GM19328 (cell line): ENCODE measurements at regions not wholly inside any gene's neighbourhood (a gene's known extent, or its start where the extent isn't known, plus 50 kb on each side); places are given as distances from the start of the nearest gene placed in this dataset.
"Not testable (repeated sequence)": the region's sequence is repeated elsewhere in the genome, so short reads cannot be mapped to it uniquely, and the experiment has no call there.

Experiments
- ATAC-seq: cut with Tn5 transposase; IDR thresholded peaks from one replicate; pipeline ENCODE4 v1.9.1; 2021; ENCODE audit warnings: mild to moderate bottlenecking, moderate library complexity; ENCODE audit not compliant: unreplicated experiment

DNA sequence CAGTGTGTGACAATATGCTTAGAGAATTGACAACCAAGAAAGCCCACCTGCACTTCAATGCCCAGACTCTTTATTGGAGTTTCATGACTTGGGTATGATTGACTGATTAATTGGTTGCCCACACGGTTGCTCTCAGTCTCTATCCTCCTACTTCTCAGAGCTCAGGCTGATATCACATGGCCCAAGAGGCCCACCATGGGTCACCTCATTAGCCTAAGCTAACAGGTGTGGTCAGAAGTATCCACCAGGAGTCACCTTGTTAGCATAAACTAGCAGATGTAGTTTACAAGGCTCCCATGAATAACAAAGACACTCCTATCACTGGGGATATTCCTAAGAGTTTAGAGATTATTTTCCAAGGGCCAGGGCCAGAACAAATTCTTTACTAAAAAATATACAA is 120.2 kb upstream of the MBNL1 start:
- no peak for ATAC-seq

DNA sequence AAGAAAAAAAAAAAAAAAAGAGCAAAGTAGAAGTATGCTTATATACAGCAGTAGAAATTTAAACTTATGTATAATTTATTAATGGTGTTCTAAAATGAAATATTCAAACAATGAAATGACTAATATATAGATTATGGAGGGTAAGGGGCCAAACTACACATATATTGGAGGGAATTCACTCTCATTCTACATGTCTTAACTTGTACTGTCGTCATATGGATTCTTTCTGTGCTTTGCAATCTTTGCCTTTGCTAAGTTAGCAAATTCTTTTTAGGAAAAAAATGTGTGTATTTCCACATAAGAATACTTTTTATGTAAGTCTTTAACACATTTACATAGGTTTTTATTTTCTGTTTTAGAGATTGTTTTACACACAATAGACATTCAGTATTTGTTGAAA is 118.9 kb upstream of the MBNL1 start:
- no peak for ATAC-seq

DNA sequence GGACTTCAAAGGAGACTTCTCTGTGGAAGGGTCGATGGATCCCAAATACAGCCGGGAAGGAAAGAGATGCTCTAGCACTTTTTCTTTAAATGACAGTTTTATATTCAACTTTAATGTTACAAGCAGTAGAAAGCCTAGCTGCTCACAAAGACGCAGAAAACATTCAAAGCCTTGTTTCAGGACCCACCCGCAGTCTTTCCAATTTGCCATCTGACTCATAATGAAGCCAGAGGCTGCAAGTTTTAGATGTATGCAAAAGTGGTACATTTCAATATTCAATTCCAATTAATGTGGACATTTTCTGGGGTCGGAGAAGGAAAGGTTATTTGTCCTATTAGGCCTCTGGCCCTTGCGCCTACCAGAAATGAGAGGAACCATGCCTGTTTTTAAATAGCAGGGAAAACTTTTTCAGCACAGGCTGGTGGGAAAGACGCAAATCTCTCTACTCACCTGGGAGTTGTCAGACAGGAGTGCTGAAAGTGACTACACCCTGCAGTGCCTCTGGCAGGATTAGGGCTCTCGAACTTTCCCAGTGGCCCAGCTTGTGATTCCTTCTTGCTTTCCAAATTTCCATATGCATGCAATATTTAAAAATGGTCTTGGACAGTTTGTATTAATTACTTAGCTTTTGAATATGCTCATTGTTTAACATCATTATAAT is 117.4 kb upstream of the MBNL1 start:
- ATAC-seq, result no peak

DNA sequence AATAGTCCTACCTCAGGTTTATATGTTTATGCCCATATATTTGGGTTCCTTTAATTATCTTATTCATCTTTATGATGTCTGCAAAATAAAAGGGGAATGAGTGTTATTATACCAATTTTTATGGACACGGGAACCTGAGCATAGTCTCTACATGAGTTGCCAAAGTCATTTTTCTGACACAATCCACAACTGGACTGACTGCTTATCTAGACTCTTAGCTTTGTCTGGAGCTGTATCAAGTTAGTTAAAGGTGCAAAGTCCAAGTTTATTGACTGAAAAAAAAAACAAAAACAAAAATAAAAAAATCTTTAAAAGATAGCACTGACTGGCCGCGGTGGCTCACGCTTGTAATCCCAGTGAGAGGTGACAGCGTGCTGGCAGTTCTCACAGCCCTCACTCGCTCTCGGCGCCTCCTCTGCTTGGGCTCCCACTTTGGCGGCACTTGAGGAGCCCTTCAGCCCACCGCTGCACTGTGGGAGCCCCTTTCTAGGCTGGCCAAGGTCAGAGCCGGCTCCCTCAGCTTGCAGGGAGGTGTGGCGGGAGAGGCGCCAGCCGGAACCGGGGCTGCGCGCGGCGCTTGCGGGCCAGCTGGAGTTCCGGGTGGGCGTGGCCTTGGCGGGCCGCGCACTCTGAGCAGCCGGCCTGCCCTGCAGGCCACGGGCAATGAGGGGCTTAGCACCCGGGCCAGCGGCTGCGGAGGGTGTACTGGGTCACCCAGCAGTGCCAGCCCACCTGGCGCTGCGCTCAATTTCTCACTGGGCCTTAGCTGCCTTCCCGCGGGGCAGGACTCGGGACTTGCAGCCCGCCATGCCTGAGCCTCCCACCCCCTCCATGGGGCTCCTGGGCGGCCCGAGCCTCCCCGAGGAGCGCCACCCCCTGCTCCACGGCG is 116.6 kb upstream of the MBNL1 start:
- not testable (repeated sequence) for ATAC-seq

DNA sequence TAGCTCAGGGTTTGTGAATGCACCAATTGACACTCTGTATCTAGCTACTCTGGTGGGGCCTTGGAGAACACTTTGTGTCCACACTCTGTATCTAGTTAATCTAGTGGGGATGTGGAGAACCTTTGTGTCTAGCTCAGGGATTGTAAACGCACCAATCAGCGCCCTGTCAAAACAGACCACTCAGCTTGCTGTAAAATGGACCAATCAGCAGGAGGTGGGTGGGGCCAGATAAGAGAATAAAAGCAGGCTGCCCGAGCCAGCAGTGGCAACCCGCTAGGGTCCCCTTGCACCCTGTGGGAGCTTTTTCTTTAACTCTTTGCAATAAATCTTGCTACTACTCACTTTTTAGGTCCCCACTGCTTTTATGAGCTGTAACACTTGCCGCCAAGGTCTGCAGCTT is 115.6 kb upstream of the MBNL1 start:
- not testable (repeated sequence) for ATAC-seq

DNA sequence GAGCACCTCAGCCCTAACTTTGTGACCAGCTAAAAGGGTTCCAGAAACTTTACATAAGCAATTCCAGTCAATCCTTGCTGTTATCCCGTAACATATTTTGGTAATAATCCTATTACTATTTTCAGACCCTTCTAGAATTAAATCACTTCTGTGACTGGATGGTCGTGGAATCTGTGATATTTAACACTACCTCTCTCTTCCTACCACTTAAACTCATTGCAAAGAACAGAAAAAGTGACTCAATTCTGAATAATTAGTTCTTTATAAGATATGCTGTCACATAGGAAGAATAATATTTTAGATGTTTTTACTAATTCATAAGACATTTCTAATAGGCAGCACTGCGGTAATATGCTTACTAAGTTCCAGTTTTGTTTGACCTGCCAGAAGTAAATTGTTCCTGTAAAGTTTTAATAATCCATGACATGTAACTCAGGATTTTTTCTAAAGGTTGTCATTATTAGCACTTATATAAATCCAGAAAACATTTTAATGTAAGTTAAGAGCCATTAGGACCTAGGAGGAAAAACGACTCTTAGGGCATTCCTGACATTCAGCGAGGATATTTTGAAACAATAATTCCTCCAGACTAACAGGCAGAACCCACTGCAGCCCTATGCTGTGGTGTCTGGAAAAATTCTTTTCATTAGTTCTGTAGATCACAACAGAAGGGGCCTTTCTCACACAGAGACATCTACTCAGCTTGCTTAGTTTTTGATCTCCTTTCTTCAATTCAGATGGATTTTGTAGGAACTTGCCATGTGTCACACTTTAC is 113.3 kb upstream of the MBNL1 start:
- ATAC-seq, result no peak

DNA sequence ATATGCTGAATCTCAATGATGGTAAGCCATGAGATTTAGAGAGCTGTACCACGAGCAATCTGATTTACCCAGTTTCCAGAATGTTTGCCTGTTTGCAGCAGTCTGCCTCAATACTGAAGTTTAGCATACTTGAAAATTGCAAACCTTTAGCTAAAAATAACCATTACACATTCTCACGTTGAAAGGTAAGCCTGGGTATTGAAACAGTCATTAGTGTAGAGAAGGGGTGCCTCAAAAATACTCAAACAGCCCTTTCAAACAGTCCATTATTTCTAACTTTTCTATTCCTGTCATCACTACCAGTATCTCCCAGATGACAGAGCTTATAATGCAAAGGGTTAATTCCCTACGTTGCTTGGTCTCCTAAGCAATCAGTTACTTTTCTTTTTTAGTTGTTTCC is 111.8 kb upstream of the MBNL1 start:
- ATAC-seq, result no peak

DNA sequence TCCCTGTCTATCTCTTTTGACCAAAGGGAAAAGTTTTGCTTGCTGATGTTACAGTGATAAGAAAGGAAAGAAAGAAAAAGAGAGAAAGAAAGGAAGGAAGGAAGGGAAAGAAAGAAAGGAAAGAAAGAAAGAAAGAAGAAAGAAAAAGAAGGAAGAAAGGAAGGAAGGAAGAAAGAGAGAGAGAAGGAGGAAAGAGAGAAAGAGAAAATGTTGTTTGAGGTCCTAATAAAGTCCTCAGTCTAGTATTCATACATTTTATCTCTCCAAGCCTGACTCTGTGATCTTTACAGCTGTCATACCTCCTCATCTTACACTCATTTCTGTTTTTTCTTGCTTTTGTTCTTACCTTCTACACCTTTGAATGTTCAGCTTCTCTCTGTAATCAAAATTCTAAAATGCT is 111.4 kb upstream of the MBNL1 start:
- no peak for ATAC-seq

DNA sequence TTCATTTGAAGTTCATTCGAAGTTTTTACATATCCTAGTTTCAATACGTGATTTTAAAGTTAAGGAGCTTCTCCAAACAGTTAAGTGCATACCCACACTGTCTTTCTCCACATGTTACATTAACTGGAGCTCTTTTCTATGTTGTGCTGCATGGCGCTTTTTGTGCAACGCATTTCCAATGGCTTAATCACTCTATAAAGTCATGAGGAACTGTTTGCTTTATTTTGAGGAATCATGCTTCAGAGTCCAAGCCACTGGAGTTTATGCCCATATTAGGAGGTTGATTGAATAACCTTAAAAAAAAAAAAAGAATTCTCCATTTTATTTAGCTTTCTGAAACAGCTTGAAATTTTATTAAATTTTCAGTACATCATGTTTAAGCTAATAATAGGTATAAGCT is 109.4 kb upstream of the MBNL1 start:
- ATAC-seq, result no peak

DNA sequence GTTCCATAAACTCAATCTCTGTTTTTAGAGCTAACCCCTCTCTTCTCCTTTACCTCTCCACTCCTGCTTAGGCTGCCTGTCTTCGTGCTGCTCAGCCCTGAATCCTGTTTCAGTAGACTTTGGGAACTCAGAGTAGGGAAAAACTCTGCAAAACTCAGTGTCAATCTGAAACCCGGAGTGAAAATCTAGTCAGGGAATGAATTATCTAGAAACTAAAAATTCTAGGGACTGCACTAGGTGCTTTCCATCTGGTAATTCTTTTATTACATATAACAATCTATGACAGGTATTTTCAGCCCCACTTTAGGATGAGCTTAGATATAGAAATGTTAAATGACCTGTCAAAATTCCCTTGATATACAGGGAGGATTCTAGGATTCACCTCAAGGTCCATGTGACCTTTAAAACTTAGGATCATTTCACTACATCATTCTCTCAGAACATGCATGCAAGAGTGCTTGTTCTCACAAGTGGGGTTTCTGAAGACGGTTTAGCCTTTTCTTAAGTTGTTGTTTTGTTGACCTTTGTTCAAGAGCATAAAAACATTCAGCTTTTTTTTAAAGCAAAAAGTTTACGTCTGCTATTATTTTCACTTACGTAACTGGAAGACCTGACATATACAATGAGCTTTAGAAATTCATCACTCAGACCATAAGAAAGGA is 108.2 kb upstream of the MBNL1 start:
- ATAC-seq, result no peak

DNA sequence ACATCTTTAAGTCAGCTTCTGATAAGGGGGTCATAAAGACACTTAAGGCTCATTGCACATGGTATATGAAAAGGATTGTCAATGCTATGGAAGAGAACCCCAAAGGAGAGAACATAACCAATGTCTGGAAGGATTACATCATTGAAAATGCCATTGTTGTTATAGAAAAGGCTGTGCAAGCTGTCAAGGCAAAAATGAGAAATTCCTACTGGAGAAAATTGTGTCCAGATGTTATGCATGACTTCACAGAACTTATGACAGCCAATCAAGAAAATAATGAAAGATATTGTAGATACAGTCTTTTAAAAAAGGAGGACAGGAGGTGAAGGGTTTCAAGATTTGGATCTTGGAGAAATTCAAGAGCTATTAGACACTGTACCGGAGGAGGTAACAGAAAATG is 96.3 kb upstream of the MBNL1 start:
- ATAC-seq, result no peak

DNA sequence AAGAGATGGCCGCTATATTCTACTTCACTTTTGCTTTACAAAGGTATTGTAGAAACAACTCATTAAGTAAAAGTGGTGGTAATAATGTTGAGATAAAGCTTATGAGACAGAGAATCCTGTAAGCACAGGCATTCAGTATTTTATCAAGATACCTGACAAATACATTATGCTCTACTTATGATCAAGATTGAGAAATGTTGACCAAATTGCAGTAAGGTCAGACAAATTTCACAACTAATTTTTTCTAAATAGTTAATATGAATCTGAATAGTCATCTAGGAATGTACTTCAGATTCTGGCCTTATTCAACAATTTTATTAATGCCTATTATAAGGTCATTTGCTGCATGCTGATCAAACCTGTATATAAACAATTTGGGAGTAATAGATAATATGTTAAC is 95.1 kb upstream of the MBNL1 start:
- ATAC-seq, result no peak

DNA sequence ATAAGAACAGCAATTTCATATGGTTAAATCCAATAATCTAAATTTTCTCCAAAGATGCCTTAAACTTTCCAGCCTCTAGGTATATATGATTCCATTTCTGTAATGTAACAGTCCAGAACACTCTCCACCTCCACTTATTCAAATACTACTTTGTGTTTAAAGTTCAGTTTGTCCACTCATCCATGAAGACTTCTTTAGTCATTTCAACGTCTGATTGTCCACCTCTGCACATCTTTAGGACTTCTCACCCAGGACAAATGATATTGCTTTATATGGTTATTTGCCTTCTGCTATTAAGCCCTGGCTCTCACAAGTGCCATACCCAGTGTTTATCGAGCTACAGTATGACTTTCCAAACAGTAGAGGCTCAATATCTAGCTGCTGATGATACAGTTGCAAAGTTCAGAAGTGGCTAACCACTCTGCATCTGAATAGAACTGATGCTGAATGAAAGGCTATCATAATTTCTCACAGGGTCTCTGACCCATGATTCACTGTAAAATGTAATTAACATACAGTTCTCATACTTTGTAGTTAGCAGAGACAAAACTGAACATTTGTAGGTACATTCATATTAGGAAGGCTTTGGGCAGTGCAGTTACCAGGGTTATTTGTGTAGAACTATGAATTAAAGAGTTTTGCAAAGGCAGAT is 93.7 kb upstream of the MBNL1 start:
- no peak for ATAC-seq

DNA sequence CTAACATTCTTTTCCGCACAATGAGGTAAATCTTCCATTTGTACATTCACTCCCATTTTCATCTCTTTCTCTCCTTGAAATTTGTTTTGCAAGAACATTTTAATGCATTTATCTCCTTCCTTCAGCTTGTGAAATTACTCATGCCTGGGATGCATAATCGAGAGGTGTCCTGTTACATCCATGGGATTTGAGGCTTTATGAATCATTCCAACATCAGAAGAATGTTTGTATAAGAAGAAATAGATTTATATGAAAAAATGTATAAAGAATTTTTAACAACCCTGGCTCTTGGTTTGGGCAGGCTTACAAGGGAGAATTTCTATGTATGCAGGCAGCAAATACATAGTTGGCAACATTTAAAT is 93.2 kb upstream of the MBNL1 start:
- no peak for ATAC-seq

DNA sequence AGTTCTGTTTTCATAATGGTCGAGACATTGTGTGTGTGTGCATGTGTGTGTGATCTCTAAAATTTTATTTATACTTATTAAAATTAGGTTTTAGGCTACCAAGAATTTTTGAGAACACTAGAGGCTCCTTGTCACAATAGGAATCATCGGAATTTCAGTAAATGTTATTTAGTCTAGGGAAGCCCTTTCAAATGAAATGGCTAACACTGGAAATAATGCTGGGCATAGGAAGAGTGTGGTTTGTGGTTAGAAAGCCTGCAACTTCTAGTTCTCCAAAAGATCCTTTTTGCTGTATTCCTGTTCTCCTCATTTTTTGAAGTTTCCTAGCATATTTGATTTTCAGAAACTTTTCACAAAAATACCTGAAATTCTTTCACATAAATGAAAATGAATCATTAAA is 92.5 kb upstream of the MBNL1 start:
- no peak for ATAC-seq

DNA sequence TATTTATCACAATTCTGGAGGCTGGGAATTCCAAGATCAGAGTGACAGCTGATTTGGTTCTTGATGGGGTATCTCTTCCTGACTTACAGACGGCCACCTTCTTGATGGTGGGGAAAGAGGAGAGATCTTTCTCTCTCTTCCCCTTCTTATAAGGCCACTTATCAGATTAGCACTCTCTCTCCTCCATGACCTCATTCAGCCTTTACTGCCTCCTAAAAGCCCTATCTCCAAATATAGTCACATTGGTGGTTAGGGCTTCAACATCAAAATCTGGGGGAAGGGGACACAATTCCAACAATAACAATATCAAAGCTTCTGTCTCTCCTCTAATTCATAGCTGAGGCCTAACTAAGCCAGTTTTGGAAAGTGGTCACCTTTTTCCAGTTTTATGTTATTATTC is 91.7 kb upstream of the MBNL1 start:
- ATAC-seq, result no peak

DNA sequence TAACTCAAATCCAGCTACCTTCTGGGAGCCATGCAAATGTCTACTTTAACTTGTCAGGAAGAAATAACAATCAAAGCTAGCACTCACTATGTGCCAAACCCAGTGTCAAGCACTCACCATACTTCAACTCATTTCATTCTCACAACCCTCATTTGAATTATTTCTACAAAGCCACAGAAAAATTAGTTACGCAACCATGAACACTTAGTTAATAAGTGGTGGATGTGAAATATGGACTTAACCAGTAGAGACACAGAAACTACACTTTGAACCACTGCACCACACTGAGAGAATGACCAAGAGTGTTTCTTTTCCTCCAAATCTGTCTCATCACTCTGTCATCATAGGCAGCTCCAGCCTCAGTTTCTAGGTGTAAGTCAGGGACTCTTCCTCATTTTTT is 91.0 kb upstream of the MBNL1 start:
- peak; percentile 64 for ATAC-seq

DNA sequence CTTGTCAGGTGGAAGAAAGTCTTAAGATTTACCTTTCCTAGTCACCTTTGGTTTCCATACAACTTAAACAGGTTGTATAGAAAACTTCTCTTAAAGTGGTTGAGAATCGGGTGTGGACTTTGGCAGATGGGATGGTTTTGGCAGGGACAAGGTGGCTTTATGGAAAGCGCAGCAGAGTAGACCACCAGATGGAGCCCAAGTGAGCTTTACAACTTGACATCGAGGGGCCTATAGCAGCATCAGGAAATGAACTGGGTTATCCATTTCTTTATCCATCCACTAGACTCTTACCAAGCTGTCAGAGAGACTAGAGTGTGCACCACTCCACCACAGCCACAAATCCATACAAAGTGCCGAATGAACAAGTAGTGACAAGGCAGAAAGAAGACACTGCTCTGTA is 85.3 kb upstream of the MBNL1 start:
- ATAC-seq, result no peak

DNA sequence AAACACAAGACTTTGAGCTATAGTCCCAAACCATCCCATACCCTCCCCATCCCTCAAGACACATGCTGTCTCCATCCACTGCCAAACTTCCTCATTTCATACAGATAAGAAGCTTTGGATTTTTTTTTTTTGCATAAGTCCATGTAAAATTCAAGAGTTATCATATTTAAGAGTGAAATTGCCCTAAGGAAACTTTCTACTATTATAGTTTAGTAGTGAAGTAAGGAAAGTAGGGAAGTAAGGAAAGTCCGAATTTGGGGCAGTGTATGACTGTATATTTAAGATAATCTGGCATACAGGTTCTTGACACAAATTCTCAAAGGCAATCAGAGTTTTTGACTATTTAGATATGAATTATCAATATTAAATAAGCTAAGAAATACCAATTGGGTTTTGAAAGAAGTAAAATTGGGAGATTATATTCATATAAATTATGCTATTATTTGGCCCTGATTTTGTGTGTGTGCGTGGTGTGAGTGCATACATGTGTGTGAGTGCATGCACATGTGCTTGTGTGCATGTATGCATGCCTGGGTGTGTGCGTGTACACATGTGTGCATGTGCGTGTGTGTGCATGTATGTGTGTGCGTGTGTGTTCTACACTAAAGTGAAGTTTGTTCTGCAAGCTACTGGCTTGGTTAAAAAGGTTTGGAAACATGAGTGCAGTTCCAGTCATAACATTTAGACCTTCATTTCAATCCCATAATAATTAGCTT is 83.6 kb upstream of the MBNL1 start:
- no peak for ATAC-seq
